Stimulated activated CD4-positive, alpha-beta T cell treated with anti-CD3 and anti-CD28 coated beads, Interleukin-1b, Interleukin-23, amount 100 ng/mL, for 48 hours (primary cell): ENCODE measurements at regions not wholly inside any gene's neighbourhood (a gene's known extent, or its start where the extent isn't known, plus 50 kb on each side); places are given as distances from the start of the nearest gene placed in this dataset.
A peak's percentile ranks its signal among the peaks of the same experiment; 100 is the strongest.
"Not testable (repeated sequence)": the region's sequence is repeated elsewhere in the genome, so short reads cannot be mapped to it uniquely, and the experiment has no call there.

Source experiments
- DNase-seq: peaks from one replicate; pipeline ENCODE4 v3.0.0-alpha.2; 2020

- not testable (repeated sequence) for DNase-seq
Measured at GRCh38 chr1:273772-274171, 177.7 kb downstream of the OR4F29 start.

DNA sequence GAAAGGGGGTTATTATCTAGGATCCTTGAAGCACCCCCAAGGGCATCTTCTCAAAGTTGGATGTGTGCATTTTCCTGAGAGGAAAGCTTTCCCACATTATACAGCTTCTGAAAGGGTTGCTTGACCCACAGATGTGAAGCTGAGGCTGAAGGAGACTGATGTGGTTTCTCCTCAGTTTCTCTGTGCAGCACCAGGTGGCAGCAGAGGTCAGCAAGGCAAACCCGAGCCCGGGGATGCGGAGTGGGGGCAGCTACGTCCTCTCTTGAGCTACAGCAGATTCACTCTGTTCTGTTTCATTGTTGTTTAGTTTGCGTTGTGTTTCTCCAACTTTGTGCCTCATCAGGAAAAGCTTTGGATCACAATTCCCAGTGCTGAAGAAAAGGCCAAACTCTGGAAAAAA is 183.7 kb downstream of the OR4F29 start:
- DNase-seq = peak; percentile 77
